Fibroblast of the aortic adventitia (primary cell): ENCODE measurements at regions not wholly inside any gene's neighbourhood (a gene's known extent, or its start where the extent isn't known, plus 50 kb on each side); places are given as distances from the start of the nearest gene placed in this dataset.

ENCODE experiments used
- DNase-seq: peaks from one replicate; pipeline ENCODE4 v3.0.0-alpha.2; 2010; ENCODE audit warnings: low read depth
- H3K4me3 ChIP-seq: 2 replicates; pipeline ENCODE4 v1.5.1; 2011; ENCODE audit warnings: low read depth, mild to moderate bottlenecking, control low read depth, low read length, moderate library complexity
- TF ChIP-seq, protein P1 (sequence below): IDR thresholded peaks from 2 replicates; pipeline ENCODE4 v1.5.1; 2011; ENCODE audit warnings: mild to moderate bottlenecking, low read length, control low read depth, inconsistent platforms; ENCODE audit not compliant: insufficient read depth

DNA sequence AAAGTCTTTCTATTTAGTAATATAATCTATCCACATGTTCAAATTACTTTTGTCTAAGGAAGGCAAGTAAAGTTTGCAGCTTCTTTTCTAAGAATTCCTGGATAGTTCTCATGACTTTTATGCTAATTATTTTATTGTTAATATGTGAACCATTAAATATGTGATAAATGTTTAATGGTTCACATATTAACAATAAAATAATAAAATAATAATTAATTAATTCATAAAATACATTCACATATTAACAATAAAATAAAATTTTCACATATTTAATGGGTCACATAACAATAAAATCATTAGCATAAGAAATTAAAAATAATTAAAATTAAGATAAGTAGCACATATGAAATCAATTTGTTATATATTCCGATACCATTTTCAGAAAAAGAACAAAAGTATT, 1352.4 kb downstream of the ARAP2 start:
- no peak for DNase-seq
- TF ChIP-seq, protein P1, sequence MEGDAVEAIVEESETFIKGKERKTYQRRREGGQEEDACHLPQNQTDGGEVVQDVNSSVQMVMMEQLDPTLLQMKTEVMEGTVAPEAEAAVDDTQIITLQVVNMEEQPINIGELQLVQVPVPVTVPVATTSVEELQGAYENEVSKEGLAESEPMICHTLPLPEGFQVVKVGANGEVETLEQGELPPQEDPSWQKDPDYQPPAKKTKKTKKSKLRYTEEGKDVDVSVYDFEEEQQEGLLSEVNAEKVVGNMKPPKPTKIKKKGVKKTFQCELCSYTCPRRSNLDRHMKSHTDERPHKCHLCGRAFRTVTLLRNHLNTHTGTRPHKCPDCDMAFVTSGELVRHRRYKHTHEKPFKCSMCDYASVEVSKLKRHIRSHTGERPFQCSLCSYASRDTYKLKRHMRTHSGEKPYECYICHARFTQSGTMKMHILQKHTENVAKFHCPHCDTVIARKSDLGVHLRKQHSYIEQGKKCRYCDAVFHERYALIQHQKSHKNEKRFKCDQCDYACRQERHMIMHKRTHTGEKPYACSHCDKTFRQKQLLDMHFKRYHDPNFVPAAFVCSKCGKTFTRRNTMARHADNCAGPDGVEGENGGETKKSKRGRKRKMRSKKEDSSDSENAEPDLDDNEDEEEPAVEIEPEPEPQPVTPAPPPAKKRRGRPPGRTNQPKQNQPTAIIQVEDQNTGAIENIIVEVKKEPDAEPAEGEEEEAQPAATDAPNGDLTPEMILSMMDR = no peak
- H3K4me3 ChIP-seq = no peak overlapping the region

DNA sequence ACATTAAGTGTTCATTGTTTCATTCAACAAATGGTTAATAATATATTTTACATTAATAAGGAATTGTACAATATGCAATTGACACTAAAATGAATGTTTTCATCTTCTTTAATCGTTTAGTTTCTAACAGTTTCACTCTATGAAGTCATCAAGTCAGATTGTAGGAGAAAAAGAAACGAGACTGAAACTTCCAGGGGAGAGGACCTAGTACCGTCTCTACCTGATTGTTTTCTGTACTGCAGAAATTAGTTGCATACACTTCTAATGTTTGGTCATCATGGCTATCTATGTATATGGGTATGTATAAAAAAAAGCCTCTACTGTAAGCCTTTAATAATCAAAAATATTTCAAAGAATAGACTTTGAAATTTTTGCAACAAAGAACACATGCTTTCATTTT, 1350.9 kb downstream of the ARAP2 start:
- TF ChIP-seq, protein P1 = no peak
- DNase-seq = no peak
- H3K4me3 ChIP-seq = no peak overlapping the region

DNA sequence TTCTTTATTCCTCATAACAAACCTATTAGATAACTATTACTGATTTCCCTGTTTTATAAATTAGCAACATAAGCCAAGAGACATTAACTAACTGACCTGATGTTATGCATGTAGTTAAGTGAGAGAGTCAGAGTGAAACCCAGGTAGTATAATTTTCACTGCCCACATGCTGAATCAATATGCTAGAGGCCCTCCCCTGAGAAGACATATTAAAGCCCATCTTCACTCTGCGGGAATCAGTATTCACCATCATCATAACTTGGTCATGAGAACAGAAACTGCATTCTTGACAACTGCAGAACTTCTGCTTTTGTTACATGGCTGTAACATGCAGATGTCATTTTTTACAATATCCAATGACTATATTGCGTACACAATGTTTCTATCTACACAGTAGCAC, 1324.3 kb downstream of the ARAP2 start:
- DNase-seq = no peak
- TF ChIP-seq, protein P1 = no peak
- H3K4me3 ChIP-seq = no peak overlapping the region

DNA sequence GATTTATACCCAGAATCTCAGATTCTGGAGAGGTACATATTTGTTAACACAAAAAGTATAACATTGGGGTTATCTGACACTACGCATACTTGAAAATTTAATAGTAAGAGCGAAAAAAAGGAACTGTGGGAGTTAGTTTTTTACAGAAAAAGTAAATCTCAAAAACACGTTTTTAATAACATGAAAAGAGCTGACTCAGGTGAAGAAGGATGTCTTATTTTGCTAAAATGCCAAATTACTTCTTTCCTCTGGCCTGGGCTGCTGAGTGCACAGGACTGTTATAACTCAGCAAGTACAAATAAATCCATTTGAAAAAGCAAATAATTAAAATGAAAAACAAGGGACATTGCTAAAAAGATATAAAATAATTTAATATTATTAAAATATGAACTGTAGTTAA, 1322.9 kb downstream of the ARAP2 start:
- no peak overlapping the region for H3K4me3 ChIP-seq
- TF ChIP-seq, protein P1 = no peak
- DNase-seq = no peak

DNA sequence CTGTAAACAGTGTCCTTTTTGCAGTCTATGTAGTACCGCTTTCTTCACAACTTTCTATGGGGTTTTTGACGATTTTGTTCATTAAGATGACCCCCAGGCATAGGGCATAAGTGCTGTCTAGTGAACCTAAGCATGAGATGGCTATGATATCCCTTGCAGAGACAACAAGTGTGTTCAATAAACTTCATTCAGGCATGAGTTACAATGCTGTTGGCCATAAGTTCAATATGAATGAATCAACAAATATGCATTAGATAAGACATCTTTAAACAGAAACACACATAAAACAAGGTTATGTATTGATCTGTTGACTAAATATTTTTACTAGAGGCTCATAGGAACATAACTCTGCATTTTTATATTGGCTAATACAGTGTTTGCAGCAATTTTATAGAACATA, 1322.0 kb downstream of the ARAP2 start:
- no peak overlapping the region for H3K4me3 ChIP-seq
- no peak for DNase-seq
- TF ChIP-seq, protein P1 = no peak

DNA sequence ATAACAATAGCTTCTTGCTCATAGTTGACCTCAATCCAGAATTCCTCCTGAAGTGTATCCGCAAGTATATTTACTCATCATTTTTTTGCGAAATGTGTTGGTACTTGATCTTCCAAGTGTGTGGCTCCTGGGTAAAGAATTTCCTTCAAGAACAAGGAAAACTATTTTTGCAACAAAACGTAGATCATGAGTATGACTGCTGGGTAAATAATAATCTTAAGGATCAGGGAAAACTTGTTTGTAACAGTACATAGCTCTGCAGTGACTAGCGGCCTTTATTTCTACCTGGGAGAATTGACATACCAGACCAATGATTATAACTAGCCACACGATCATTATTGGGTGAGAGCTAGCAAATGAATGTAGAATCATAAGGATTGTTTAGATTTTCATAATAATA, 1311.7 kb downstream of the ARAP2 start:
- DNase-seq = no peak
- TF ChIP-seq, protein P1 = no peak
- no peak overlapping the region for H3K4me3 ChIP-seq

DNA sequence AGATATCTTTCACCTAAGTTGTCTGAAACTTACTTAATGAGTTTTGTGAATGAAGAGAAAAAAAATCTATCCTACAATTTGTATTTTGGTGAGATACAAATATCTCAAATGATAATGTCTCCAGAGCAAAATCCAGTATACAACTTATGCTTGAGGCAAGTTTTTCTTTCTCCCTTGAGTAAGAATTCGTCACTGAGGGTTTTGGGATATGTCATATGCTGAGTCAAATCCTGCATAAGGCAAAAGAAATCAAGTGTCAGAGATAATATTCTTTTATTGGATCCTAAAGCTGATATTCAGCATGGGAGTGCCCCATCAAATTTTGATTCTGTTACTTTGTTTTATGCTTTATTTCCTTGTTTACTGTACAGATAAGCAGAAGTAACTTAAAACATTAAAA, 1308.6 kb downstream of the ARAP2 start:
- TF ChIP-seq, protein P1 = no peak
- H3K4me3 ChIP-seq = no peak overlapping the region
- no peak for DNase-seq
